ENCODE measurements at regions not wholly inside any gene's neighbourhood (a gene's known extent, or its start where the extent isn't known, plus 50 kb on each side); places are given as distances from the start of the nearest gene placed in this dataset.

GRCh38 chr7:22625251-22625650 is 101.7 kb upstream of the IL6 start:
- no peak for TF ChIP-seq POLR2A (IDR thresholded peaks at IDR 0.05; ENCODE audit: low read depth, low read length)
- TF ChIP-seq POLR2AphosphoS5 (IDR thresholded peaks at IDR 0.05; ENCODE audit: low read depth, low read length), result no peak
- TF ChIP-seq TAF1 (IDR thresholded peaks at IDR 0.05; ENCODE audit: borderline replicate concordance, low read depth, low read length), result no peak
